Osteoblast (primary cell): ENCODE measurements at regions not wholly inside any gene's neighbourhood (a gene's known extent, or its start where the extent isn't known, plus 50 kb on each side); places are given as distances from the start of the nearest gene placed in this dataset.
A peak's percentile ranks its signal among the peaks of the same experiment; 100 is the strongest.

Experiments used
- DNase-seq: peaks from one replicate; pipeline ENCODE4 v3.0.0; 2011; ENCODE audit warnings: low spot score, mixed read lengths; ENCODE audit not compliant: insufficient read length; ENCODE audit errors: missing footprints
- H2AFZ ChIP-seq: 2 replicates; pipeline ENCODE4 v1.6.0; 2011; ENCODE audit warnings: mild to moderate bottlenecking, low read length
- H3K27ac ChIP-seq: 2 replicates; pipeline ENCODE4 v1.5.1; 2011; ENCODE audit warnings: mild to moderate bottlenecking, low read depth, low read length, moderate library complexity
- H3K27me3 ChIP-seq: 2 replicates; pipeline ENCODE4 v1.6.0; 2012; ENCODE audit warnings: mild to moderate bottlenecking, control low read depth, inconsistent platforms, low read length, moderate library complexity; ENCODE audit not compliant: insufficient read depth
- H3K36me3 ChIP-seq: 2 replicates; pipeline ENCODE4 v1.5.1; 2011; ENCODE audit warnings: mild to moderate bottlenecking, low read length, control low read depth, moderate library complexity; ENCODE audit not compliant: insufficient read depth
- H3K4me1 ChIP-seq: 2 replicates; pipeline ENCODE4 v1.5.1; 2011; ENCODE audit warnings: mild to moderate bottlenecking, low read length, control low read depth, moderate library complexity; ENCODE audit not compliant: insufficient read depth
- H3K4me2 ChIP-seq: 2 replicates; pipeline ENCODE4 v1.6.0; 2011; ENCODE audit warnings: mild to moderate bottlenecking, low read length; ENCODE audit not compliant: insufficient read depth
- H3K4me3 ChIP-seq: fragments of 200-600 bp; sonication (generic); 3 replicates; pipeline ENCODE4 v1.5.1; 2012; ENCODE audit warnings: mild to moderate bottlenecking, low read length, inconsistent platforms; ENCODE audit not compliant: insufficient read depth
- H3K79me2 ChIP-seq: 2 replicates; pipeline ENCODE4 v1.6.0; 2012; ENCODE audit warnings: mild to moderate bottlenecking, low read length, control low read depth, inconsistent platforms; ENCODE audit not compliant: insufficient read depth
- H3K9me3 ChIP-seq: 2 replicates; pipeline ENCODE4 v1.5.1; 2011; ENCODE audit warnings: low read depth, low read length, control low read depth
- H4K20me1 ChIP-seq: 2 replicates; pipeline ENCODE4 v1.6.0; 2012; ENCODE audit warnings: mild to moderate bottlenecking, low read length, control low read depth; ENCODE audit not compliant: insufficient read depth
- TF ChIP-seq, protein P1 (sequence below): IDR thresholded peaks from 2 replicates; pipeline ENCODE4 v1.5.1; 2011; ENCODE audit warnings: mild to moderate bottlenecking, low read depth, low read length, moderate library complexity; ENCODE audit errors: extremely low read depth

- H4K20me1 ChIP-seq = no peaks in the 10 kb centered on the region
- no peak for DNase-seq
- no peaks in the 10 kb centered on the region for H3K79me2 ChIP-seq
- H3K9me3 ChIP-seq = no peaks in the 10 kb centered on the region
- no peak overlapping the region for H3K27ac ChIP-seq
- no peaks in the 10 kb centered on the region for H3K27me3 ChIP-seq
- no peaks in the 10 kb centered on the region for H3K36me3 ChIP-seq
- H3K4me1 ChIP-seq = peaks cover 26% of the 10 kb centered on the region
- H3K4me3 ChIP-seq = no peak overlapping the region
- no peak overlapping the region for H3K4me2 ChIP-seq
- TF ChIP-seq, protein P1, sequence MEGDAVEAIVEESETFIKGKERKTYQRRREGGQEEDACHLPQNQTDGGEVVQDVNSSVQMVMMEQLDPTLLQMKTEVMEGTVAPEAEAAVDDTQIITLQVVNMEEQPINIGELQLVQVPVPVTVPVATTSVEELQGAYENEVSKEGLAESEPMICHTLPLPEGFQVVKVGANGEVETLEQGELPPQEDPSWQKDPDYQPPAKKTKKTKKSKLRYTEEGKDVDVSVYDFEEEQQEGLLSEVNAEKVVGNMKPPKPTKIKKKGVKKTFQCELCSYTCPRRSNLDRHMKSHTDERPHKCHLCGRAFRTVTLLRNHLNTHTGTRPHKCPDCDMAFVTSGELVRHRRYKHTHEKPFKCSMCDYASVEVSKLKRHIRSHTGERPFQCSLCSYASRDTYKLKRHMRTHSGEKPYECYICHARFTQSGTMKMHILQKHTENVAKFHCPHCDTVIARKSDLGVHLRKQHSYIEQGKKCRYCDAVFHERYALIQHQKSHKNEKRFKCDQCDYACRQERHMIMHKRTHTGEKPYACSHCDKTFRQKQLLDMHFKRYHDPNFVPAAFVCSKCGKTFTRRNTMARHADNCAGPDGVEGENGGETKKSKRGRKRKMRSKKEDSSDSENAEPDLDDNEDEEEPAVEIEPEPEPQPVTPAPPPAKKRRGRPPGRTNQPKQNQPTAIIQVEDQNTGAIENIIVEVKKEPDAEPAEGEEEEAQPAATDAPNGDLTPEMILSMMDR = no peak
- H2AFZ ChIP-seq = no peak overlapping the region
Observed at GRCh38 chr6:2430612-2431011, 185.2 kb upstream of the GMDS start.

- Histone ChIP-seq H2AFZ (no peak overlapping the region), H3K4me3 (no peak overlapping the region), H3K4me1 (peaks cover 26% of the 10 kb centered on the region), H3K27me3 (no peaks in the 10 kb centered on the region), H3K27ac (no peak overlapping the region), H3K79me2 (no peaks in the 10 kb centered on the region), H3K36me3 (no peaks in the 10 kb centered on the region), H3K4me2 (no peak overlapping the region), H4K20me1 (no peaks in the 10 kb centered on the region), H3K9me3 (no peaks in the 10 kb centered on the region)
- TF ChIP-seq, protein P1 = no peak
- peak; percentile 21 for DNase-seq
Observed at GRCh38 chr6:2429460-2429859, 184.1 kb upstream of the GMDS start.

GRCh38 chr6:2429032-2429431, 183.6 kb upstream of the GMDS start:
- Histone ChIP-seq H3K36me3 (no peaks in the 10 kb centered on the region), H3K4me1 (peaks cover 26% of the 10 kb centered on the region), H3K27ac (no peak overlapping the region), H3K79me2 (no peaks in the 10 kb centered on the region), H3K27me3 (no peaks in the 10 kb centered on the region), H3K9me3 (no peaks in the 10 kb centered on the region), H2AFZ (no peak overlapping the region), H3K4me2 (no peak overlapping the region), H3K4me3 (no peak overlapping the region), H4K20me1 (no peaks in the 10 kb centered on the region)
- DNase-seq = peak; percentile 54
- TF ChIP-seq, protein P1 = no peak

- H3K4me1 ChIP-seq = peaks cover 13% of the 10 kb centered on the region
- H3K27ac ChIP-seq = peak overlapping the region; percentile 45
- no peaks in the 10 kb centered on the region for H3K27me3 ChIP-seq
- peak overlapping the region; percentile 38 for H3K4me2 ChIP-seq
- H4K20me1 ChIP-seq = no peaks in the 10 kb centered on the region
- no peaks in the 10 kb centered on the region for H3K9me3 ChIP-seq
- DNase-seq = peak; percentile 78
- no peaks in the 10 kb centered on the region for H3K36me3 ChIP-seq
- TF ChIP-seq, protein P1 = no peak
- no peaks in the 10 kb centered on the region for H3K79me2 ChIP-seq
- H2AFZ ChIP-seq = no peak overlapping the region
- no peak overlapping the region for H3K4me3 ChIP-seq
Observed at GRCh38 chr6:2426561-2427340, 181.3 kb upstream of the GMDS start.
